Effector CD4-positive, alpha-beta T cell (primary cell): ENCODE measurements at regions not wholly inside any gene's neighbourhood (a gene's known extent, or its start where the extent isn't known, plus 50 kb on each side); places are given as distances from the start of the nearest gene placed in this dataset.
"Not testable (repeated sequence)": the region's sequence is repeated elsewhere in the genome, so short reads cannot be mapped to it uniquely, and the experiment has no call there.

Experiments
- DNase-seq: peaks from one replicate; pipeline ENCODE4 v3.0.0-alpha.2; 2020

GRCh38 chr1:47523835-47524215 lies 86.0 kb downstream of the FOXD2 start:
- no peak for DNase-seq

DNA sequence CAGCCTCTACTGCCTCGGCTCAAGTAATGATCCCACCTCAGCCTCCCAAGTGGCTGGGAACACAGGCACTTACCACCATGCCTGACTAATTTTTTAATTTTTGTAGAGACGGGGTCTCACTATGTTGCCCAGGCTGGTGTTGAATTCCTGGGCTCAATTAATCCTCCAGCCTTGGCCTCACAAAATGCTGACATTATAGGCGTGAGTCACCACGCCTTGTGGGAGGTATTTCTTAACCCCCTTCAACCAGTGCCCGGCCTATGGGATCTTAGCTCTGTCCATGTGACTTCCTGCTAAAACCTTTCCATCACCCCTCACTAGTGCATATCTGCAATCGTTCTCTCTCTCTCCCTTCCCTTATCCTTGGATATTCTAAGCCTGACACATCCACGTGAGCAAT lies 86.4 kb downstream of the FOXD2 start:
- no peak for DNase-seq

DNA sequence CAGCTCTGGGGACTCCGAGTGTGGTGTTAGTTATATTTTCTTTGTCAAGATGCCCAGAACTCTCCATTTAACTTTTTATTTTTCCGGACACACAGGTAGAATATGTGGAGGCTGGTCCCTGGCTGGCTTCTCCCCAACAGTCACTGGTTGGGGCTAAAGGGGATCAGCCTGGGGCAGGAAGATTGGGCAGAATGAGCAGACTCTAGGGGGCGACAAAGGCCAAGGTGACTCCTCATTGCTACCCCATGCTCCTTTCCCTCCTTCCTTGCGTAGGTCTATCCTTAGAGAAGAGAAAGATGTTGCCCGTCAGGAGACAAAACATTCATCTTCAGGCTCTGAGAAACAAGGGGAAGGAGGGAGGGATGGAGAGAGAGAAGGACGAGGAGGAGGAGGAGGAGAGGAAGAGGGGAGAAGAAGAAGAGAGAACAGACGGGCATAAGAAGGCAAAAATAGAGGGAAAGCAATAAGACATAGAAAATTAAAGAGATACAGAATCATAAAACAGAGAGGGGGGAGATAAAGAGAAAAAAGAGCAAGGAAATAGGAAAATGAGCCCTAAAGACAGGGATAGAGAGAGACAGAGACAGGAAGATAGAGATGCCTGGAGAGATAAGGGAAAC lies 89.9 kb downstream of the FOXD2 start:
- no peak for DNase-seq

- DNase-seq = no peak
These were observed 91.8 kb downstream of the FOXD2 start for GRCh38 chr1:47529520-47530098.

- DNase-seq = no peak
These were observed 95.3 kb downstream of the FOXD2 start for GRCh38 chr1:47532921-47533792.

GRCh38 chr1:47533793-47534328 lies 96.0 kb downstream of the FOXD2 start:
- no peak for DNase-seq

- no peak for DNase-seq
These were observed 96.6 kb downstream of the FOXD2 start for GRCh38 chr1:47534436-47534835.

GRCh38 chr1:47536646-47537118 lies 98.8 kb downstream of the FOXD2 start:
- DNase-seq = no peak

DNA sequence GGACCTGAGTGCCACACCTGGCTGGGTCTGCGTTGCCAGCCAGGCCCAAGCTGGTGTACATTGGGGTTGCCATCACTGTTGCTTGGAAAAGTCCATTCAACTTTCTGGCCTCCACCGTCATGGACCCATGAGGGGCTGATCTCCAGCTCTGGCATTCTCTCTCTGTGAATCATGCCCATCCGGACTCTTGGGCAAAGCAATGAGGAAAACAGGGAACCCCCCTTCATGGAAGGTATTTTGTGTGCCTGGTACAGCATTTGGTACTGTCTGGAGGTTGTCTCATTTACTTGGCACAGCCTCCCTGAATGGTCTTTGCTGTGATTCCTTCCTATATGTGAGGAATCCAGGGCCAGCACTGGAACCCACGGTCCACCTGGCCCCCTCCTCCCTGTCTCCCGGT lies 99.4 kb downstream of the FOXD2 start:
- DNase-seq = no peak

DNA sequence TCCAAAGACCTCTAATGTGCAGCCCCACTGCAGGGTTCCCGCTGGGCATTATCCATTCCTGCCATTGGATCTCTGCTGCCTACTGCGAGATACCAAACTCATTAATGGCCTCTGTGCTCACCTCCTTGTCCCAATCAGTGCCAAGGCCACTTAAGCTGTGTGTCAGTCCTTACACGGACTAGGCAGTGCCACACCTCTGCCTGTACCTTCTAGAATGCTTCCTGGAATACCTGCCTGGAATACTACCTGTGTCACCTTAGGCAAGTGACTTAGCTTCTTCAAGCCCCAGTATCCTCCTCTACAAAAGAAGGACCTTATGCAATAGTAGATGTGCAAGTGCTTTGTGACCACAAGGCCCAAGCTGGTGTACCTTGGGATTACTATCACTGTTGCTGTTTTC lies 100.1 kb downstream of the FOXD2 start:
- no peak for DNase-seq

GRCh38 chr1:47538530-47538929 lies 100.7 kb downstream of the FOXD2 start:
- DNase-seq = not testable (repeated sequence)

DNA sequence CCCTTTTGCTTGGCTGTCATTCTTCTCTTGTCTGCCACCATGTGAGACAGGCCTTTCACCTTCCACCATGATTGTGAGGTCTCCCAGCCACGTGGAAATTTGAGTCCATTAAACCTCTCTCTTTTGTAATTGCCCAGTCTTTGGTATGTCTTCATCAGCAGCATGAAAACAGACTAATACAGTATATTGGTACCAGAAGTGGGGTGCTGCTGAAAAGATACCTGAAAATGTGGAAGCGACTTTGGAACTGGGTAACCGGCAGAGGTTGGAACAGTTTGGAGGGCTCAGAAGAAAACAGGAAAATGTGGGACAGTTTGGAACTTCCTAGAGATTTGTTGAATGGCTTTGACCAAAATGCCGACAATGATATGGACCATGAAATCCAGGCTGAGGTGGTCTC lies 103.9 kb downstream of the FOXD2 start:
- DNase-seq = not testable (repeated sequence)

- not testable (repeated sequence) for DNase-seq
These were observed 105.2 kb downstream of the FOXD2 start for GRCh38 chr1:47543089-47543488.

GRCh38 chr1:47545912-47546483 lies 108.2 kb downstream of the FOXD2 start:
- no peak for DNase-seq

DNA sequence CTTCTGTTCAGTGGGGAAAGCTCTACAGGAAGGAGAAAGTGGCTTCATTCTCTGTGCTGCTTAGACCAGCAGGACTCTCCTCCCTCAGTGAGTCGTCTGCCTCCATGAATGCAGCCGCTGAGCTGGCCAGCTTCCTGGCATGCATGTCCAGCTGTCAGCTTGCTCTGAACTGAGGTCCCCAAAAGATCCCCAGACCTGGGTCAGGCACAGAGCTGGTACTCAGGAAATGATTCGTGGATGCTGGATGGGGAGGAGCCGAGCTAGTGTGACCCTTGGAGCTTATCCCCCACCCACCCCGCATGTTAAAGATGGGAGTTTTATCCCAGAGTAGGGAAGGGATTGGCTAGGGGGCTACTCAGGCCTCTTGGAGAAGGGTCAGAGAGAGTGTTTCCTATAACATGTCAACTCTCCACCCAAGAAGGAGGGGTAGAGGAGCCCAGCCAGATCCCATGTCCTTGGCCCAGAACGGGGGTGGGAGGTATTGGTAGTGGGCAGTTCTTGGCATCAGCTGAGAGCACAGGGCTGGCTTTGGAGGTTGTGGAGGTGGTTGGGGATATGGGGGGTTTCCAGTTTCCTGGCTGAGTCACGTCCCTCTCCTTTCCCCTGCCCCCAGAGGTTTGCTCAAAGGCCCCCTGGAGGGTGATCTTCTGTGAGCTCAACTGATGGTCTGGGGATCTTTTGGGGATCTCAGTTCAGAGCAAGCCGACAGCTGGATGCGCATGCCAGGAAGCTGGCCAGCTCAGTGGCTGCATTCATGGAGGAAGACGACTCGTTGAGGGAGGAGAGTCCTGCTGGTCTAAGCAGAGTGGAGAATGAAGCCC lies 110.1 kb downstream of the FOXD2 start:
- DNase-seq = no peak

- no peak for DNase-seq
These were observed 110.8 kb downstream of the FOXD2 start for GRCh38 chr1:47548637-47549036.

DNA sequence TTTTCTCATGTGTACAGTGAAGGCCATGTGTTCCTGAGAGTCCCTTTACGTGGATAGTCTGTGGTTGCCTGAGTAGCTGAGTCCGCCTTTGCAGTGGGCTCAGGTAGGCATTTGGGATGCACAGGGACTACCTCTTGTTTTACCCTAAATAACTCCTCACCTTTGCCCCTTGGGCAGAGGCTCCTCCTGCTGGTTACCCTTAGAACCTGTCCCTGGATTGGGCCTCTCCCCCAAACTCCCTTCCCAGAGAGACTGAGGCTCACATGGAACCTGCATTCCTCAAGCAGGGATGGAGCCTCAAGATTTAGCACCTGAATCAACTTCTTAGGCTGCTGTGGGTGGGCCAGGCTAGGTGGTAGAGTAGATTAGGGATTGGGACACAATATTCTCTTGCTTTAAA lies 111.7 kb downstream of the FOXD2 start:
- no peak for DNase-seq

DNA sequence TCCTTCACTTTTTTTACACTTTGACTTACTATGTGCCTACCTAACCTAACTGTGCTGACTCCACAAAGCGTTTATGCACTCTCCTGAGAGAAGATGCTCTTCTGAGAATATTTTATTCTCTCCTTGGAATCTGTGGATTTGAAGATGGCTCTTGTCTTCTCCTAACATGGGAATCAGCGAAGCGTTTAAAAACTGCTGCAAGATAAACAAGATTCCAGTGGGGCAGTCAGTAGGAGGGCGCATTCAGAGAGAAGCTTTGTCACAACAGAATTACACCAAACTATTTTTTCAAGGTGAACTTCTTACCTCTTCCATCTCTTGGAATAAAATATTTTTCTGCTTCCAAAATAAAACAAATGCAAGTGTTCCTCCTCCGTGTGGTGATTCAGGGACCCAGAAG lies 113.1 kb downstream of the FOXD2 start:
- DNase-seq = no peak

DNA sequence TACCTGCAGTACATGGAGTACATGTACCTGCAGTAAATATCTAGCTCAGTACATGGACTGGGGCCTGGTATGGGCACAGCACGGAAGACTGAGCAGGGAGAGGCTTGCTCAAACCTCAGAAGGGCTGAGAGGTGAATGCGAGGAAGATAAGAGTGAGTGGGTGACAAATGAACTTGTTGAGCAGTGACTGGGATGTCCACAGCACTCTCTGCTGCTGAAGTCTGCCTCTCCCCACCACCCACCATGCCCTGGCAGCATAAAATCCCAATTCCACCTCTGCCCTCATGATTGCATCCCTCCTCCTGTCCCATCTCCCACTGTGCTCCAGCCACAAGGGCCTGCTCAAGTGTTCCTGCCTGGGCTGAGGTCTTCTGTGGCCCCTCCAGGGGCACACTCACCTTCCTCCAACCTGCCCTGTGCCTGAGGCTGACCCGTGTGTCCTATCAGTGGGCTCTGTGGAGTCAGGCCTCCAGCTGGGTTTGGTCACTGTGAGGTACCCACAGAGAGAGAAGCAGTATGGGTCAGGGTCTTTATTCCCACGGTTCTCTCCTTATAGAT lies 114.2 kb downstream of the FOXD2 start:
- no peak for DNase-seq

DNA sequence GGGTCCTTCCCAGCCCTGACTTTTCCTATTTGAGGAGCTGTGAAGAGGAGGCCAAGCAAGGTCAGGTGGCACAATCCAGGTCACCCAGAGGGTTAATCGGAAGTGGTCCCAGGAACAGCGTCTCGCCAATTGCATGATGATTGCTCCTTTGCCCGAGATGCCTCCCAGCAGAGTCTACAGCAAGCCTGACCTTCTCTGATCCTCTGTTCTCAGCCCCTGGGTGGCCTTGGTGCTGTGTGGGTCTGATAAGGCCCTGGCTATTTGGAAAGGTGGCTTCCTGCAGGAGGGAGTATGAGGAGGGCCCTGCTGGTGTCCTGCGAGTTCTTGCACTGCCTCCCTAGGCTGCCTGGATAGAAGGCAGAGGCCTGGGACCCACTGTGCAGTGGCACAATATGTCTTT lies 116.2 kb downstream of the FOXD2 start:
- DNase-seq = no peak

- DNase-seq = no peak
These were observed 117.1 kb downstream of the FOXD2 start for GRCh38 chr1:47554901-47555300.

DNA sequence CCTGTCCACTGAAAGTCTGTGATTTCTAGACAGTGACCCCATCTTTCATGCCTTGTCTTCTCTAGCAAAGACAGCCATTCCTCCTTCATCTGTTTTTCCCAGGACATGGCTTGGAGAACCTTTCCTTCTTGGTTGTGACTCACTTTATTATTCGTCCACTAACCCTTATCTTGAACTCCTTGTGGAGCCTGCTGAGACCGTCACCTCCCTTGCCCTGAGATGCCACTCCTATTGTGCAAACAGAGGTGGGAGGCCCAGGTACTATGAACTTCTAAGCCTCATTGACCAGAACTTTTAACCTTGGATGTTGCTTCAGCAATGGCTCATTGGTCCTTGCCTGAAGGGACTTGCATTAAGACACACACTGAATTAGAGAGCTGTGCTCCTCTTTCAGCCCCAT lies 117.5 kb downstream of the FOXD2 start:
- no peak for DNase-seq
